ENCODE measurements at regions not wholly inside any gene's neighbourhood (a gene's known extent, or its start where the extent isn't known, plus 50 kb on each side); places are given as distances from the start of the nearest gene placed in this dataset.

DNA sequence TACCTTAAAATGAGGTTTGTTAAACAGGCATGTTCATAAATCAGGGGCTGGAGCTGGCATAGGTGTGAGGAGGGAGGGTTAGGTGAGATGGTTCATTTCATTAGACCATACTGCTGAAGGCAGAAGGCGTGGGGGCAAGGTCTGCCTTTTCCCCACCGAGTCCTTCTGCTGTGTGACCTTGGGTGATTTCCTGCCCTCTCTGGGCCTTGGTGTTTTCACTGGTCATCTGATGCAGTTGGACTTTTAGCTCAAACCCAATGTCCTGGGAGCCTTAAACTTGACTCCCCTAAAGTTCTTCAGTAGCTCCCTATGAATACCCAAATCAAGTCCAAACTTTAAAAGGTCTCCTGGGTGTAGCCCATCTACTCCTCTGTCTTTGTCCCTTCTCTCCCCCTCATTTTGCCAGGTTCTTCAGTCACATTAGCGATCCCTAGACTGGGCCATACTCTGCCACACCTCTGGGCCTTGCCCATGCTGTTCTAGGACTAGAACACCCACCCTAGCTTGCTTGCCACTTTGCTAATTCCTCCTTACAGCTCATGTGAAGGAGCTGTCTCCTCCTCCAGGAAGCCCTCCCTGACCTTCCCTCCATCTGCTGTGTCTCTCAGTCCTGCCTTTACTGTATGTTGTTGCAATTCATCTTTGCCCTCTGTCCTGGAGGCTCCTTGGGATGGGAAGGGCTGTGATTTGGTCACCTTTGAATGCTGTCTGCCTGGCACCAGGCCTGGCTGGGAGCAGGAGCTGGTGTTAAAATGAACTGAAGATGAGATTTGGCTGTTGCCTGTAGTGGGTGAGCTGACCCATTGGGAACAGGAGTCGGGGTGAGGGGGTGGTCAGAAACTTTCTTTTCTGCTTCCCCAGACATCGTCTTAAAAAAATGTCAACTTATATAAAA lies 85.4 kb upstream of the HS6ST1 start:
- DNase-seq, result no peak
- Mint-ChIP-seq H3K4me3 (no peak overlapping the region), H3K4me1 (no peaks in the 10 kb centered on the region), H3K9me3 (no peaks in the 10 kb centered on the region), H3K36me3 (no peaks in the 10 kb centered on the region), H3K27ac (no peak overlapping the region), H3K27me3 (peaks cover 20 to 67% of the 10 kb centered on the region in 2 donors)
- CTCF ChIA-PET, result no interaction called here
- Histone ChIP-seq H3K36me3 (ENCODE audit: insufficient read depth, low read length) (no peaks in the 10 kb centered on the region), H3K9me3 (ENCODE audit: low read length) (no peaks in the 10 kb centered on the region), H3K4me3 (ENCODE audit: low read length) (no peak overlapping the region), H3K4me1 (ENCODE audit: insufficient read depth, low read length) (no peaks in the 10 kb centered on the region), H3K27ac (ENCODE audit: low read depth, low read length) (no peak overlapping the region), H3K27me3 (ENCODE audit: insufficient read depth, low read length, poor library complexity, severe bottlenecking) (peaks cover 11% of the 10 kb centered on the region)
- POLR2A ChIA-PET, result no interaction called here

DNA sequence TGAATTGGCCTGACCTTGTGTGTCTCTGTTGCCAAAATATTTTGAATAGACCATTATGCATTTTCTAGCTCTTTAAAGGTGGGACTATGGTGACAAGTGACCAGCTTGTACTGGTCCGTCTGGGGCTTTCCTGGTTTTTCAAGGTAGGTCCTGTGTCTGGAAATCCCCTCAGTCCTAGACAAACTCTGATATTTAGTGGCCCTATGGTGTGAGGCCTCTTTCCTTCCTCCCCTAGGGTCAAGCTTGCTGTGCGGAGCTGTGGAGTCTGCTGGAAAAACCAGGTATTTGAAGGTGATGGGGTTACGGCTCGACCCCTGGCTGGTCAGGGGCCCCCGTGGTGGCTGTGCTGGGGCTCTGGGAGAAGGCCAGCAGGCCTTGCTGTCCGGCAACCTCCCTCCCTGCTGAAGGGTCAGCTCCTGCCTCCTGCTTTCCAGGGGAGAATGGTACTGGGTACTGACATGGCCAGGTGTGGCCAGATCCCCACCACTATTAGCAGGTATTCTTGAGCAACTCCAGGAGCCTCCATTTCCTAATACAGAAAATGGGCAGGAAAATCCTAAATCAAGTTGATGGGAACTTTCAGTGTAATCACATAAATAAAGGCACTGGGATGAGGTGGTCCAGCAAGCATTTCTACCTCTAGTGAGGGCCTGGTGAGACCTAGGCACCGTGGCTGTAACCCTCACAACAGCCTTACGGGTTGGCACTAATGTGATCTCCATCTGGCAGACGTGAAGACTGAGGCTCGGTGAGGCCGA lies 86.2 kb upstream of the HS6ST1 start:
- H3K9me3 ChIP-seq (ENCODE audit: low read length), result no peaks in the 10 kb centered on the region
- no peaks in the 10 kb centered on the region for H3K4me1 ChIP-seq (ENCODE audit: insufficient read depth, low read length)
- H3K27me3 Mint-ChIP-seq, result peaks cover 21 to 64% of the 10 kb centered on the region in 2 donors
- H3K4me3 ChIP-seq (ENCODE audit: low read length), result no peak overlapping the region
- H3K4me1 Mint-ChIP-seq, result no peaks in the 10 kb centered on the region
- H3K27ac Mint-ChIP-seq, result no peak overlapping the region
- H3K36me3 Mint-ChIP-seq, result no peaks in the 10 kb centered on the region
- DNase-seq, result no peak
- no peaks in the 10 kb centered on the region for H3K9me3 Mint-ChIP-seq
- ChIA-PET POLR2A (no interaction called here), CTCF (no interaction called here)
- no peak overlapping the region for H3K27ac ChIP-seq (ENCODE audit: low read depth, low read length)
- peaks cover 11% of the 10 kb centered on the region for H3K27me3 ChIP-seq (ENCODE audit: insufficient read depth, low read length, poor library complexity, severe bottlenecking)
- H3K36me3 ChIP-seq (ENCODE audit: insufficient read depth, low read length), result no peaks in the 10 kb centered on the region
- no peak overlapping the region for H3K4me3 Mint-ChIP-seq

DNA sequence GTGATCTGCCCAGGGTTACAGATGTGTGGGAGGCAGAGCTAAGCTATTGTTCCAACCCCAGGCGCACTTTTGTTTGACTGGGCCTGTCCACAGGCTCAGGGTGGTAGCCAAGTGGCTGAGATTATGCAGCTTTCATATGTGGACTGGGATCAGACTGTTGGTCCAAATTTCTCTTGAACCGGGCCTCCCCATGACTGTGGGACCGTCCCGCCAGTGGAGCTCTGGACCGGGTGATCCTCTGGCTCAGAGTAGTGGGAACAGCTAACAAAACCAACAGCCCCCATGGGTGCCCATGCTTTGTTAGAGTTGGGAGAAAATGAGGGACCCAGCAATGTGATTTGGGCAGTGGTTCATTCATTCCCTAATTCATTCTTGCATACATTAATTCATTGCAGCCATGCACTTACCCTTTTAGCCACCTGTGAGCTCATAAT lies 86.8 kb upstream of the HS6ST1 start:
- Mint-ChIP-seq H3K27ac (no peak overlapping the region), H3K27me3 (peaks cover 25 to 64% of the 10 kb centered on the region in 2 donors), H3K9me3 (no peaks in the 10 kb centered on the region), H3K4me3 (no peak overlapping the region), H3K4me1 (no peaks in the 10 kb centered on the region), H3K36me3 (no peaks in the 10 kb centered on the region)
- no peaks in the 10 kb centered on the region for H3K36me3 ChIP-seq (ENCODE audit: insufficient read depth, low read length)
- no peaks in the 10 kb centered on the region for H3K9me3 ChIP-seq (ENCODE audit: low read length)
- CTCF ChIA-PET, result no interaction called here
- H3K27me3 ChIP-seq (ENCODE audit: insufficient read depth, low read length, poor library complexity, severe bottlenecking), result peaks cover 11% of the 10 kb centered on the region
- no peak overlapping the region for H3K27ac ChIP-seq (ENCODE audit: low read depth, low read length)
- no peaks in the 10 kb centered on the region for H3K4me1 ChIP-seq (ENCODE audit: insufficient read depth, low read length)
- H3K4me3 ChIP-seq (ENCODE audit: low read length), result no peak overlapping the region
- no peak for DNase-seq
- POLR2A ChIA-PET, result no interaction called here

DNA sequence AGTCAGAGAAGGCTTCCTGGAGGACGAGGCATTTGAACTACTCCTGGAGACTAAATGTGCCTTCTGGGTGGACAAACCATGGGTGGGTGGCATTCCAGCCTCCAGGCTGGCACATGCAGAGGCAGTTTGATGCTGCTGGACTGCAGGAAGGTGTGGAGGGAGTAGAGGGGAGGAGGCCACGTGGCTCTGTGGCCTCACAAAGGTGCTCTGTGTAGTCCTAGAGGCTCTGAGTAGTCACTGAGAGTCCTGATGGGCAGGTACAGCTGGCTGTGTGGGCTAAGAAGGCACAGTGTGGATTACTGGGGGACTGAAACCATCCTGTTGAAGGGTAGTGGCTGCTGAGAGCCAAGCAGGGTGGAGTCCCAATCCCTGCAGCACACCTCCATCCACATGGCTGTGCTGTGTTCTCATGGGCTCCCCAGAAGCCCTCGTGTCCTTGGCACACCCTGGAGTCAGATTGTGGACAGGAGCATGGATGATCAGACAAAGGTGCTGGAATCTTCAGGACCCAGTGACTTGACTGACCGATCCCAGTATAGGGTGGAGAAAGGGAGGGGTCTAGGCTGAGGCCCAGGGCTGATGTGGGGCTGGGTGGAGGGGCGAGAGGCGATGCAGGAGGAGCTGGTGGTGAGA lies 87.4 kb upstream of the HS6ST1 start:
- ChIA-PET POLR2A (no interaction called here), CTCF (interaction anchor here (1.4 to 1.8 kb wide), 2 partner anchors 21 to 85 kb away, joined by 3 to 5 read pairs; no protein-coding TSS in a partner anchor)
- Histone ChIP-seq H3K9me3 (ENCODE audit: low read length) (no peaks in the 10 kb centered on the region), H3K27ac (ENCODE audit: low read depth, low read length) (no peak overlapping the region), H3K36me3 (ENCODE audit: insufficient read depth, low read length) (no peaks in the 10 kb centered on the region), H3K4me3 (ENCODE audit: low read length) (no peak overlapping the region), H3K27me3 (ENCODE audit: insufficient read depth, low read length, poor library complexity, severe bottlenecking) (peaks cover 11% of the 10 kb centered on the region), H3K4me1 (ENCODE audit: insufficient read depth, low read length) (no peaks in the 10 kb centered on the region)
- DNase-seq, result no peak
- Mint-ChIP-seq H3K36me3 (no peaks in the 10 kb centered on the region), H3K27me3 (peaks cover 25 to 58% of the 10 kb centered on the region in 2 donors), H3K9me3 (no peaks in the 10 kb centered on the region), H3K4me1 (no peaks in the 10 kb centered on the region), H3K4me3 (no peak overlapping the region), H3K27ac (no peak overlapping the region)

DNA sequence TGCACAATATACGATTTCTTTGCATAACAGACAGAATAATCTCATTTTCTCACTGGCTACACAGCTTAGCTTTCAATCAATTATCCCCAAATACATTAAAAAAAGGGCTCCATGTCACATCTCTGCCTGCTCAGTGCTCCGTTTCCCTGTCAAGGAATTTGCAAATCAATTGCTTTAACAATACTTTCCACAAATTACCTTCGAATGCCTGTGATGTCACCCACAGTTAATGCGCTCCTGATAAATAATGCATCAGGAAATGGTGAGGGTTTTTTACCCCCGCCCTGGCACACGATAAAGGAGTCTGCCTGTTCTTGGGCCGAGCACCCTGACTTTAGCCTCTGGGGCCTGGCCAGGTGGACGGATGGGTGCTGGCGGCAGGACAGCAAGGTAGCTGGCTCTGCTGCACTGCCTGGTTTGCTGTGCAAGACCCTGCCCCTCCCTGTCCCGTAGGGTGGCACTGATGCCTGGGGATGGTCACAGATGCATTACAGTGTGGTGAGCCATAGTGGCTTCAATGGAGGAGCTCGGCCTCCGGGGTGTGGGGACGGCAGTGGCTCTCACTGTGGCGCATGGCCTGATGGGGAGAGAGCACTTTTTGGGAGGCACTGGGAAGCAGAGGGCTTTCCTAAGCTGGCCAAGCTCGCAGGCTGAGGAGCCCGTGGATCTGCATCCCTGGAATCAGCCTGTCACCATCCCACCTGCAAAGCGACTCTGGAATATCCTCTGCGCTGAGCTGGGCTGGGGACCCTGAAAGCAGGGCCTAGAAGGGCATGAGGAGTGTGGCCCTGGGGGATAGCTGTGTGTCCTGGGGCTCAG lies 88.3 kb upstream of the HS6ST1 start:
- Histone ChIP-seq H3K4me1 (ENCODE audit: insufficient read depth, low read length) (no peaks in the 10 kb centered on the region), H3K9me3 (ENCODE audit: low read length) (no peaks in the 10 kb centered on the region), H3K4me3 (ENCODE audit: low read length) (no peak overlapping the region), H3K27ac (ENCODE audit: low read depth, low read length) (no peak overlapping the region), H3K27me3 (ENCODE audit: insufficient read depth, low read length, poor library complexity, severe bottlenecking) (peaks cover 9% of the 10 kb centered on the region), H3K36me3 (ENCODE audit: insufficient read depth, low read length) (no peaks in the 10 kb centered on the region)
- Mint-ChIP-seq H3K27ac (no peak overlapping the region), H3K9me3 (no peaks in the 10 kb centered on the region), H3K4me3 (no peak overlapping the region), H3K36me3 (no peaks in the 10 kb centered on the region), H3K27me3 (peaks cover 19 to 55% of the 10 kb centered on the region in 2 donors), H3K4me1 (no peaks in the 10 kb centered on the region)
- DNase-seq, result no peak
- ChIA-PET POLR2A (no interaction called here), CTCF (interaction anchor here (1.4 to 1.8 kb wide), 2 partner anchors 20 to 86 kb away, joined by 3 to 5 read pairs; no protein-coding TSS in a partner anchor)

DNA sequence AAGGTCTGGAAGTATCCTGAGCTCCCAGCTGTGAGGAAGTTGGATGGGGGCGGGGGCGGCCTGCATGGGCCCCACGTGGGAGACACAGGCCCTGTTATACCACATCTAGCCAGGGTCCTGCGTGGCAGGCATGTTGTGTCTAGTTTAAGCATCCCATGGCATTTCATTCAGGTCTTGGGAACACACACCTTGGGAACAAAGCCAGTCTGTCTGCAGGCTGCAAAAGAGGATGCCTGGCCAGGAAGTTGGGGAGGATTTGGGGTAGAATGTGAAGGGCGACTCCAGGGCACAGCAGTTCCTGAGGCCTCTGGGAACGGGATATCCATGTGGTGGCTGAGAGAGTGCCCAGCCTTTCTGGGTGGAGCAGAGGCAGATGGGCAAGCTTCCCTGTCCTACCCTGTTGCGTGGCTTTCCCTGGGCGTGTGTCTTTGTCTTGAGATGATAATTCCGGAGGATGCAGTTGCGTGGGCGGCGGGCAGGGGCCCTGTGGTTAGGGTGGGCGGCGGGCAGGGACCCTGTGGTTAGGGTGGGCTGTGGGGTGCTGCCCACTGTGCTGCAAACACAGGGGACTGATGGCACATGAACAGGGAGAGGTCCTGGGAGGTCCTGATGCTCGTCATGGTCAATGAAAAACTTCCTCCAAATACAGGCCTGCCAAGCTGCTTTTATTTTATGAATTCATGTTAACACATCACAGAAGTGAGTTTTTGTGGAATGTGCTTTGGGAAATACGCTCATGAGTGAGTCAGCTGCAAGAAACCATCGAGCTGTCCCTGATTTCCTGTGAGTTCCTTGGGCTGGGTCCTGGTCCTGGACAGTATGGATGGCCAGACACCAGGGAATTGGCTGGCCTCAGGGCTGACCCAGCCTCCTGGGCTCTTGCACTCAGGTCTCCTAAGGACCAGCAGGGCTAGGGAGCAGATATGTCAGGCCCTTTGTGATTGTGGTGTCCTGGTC lies 90.0 kb upstream of the HS6ST1 start:
- CTCF ChIA-PET, result interaction anchor here (1.8 kb wide), 1 partner anchor 87 kb away, joined by 5 read pairs; no protein-coding TSS in a partner anchor
- DNase-seq, result no peak

More for the DNA sequence above, 90.0 kb upstream of the HS6ST1 start:
- Histone ChIP-seq H3K4me1 (ENCODE audit: insufficient read depth, low read length) (no peaks in the 10 kb centered on the region), H3K36me3 (ENCODE audit: insufficient read depth, low read length) (no peaks in the 10 kb centered on the region), H3K9me3 (ENCODE audit: low read length) (no peaks in the 10 kb centered on the region), H3K4me3 (ENCODE audit: low read length) (no peak overlapping the region), H3K27me3 (ENCODE audit: insufficient read depth, low read length, poor library complexity, severe bottlenecking) (peaks cover 7% of the 10 kb centered on the region), H3K27ac (ENCODE audit: low read depth, low read length) (no peak overlapping the region)
- Mint-ChIP-seq H3K27ac (peak overlapping the region in 1 of 8 donors; percentile 29), H3K27me3 (peaks cover 8 to 43% of the 10 kb centered on the region in 2 donors), H3K4me1 (no peaks in the 10 kb centered on the region), H3K9me3 (no peaks in the 10 kb centered on the region), H3K36me3 (no peaks in the 10 kb centered on the region), H3K4me3 (no peak overlapping the region)
- POLR2A ChIA-PET, result no interaction called here
